ENCODE measurements at regions not wholly inside any gene's neighbourhood (a gene's known extent, or its start where the extent isn't known, plus 50 kb on each side); places are given as distances from the start of the nearest gene placed in this dataset.
A peak's percentile ranks its signal among the peaks of the same experiment; 100 is the strongest.

DNA sequence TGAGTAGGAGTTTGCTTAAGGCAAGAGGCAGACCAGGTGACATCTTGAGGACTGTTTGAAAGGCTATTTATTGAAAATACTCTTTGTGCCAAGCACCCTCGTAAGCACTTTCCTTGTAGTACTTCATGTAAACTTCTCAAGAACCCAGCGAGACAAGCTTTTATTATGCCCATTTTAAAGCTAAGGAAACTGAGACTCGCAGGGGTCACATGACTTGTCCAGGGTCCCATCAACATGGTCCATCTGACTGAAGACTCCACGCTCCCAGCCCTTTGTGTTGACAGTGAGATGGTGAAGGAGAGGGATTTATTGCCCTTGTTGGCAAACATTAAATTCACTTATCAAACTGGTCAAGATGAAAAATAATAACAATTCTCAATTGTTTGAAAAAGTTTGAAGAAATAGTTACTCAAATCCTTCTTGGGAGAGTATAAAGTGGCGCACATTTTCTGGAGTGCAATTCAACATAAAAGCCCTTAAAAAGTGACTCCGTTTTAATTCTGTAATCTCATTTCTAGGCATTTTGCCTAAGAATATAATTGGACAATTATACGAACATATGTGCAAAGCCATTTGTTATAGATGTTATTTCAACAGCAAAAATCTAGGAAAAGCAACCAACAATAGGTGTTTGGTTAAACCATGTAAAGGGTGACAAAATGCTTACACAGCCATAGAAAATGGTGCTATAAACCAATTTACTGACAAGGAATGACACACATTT, 270.5 kb upstream of the NCKAP5 start:
- DNase-seq (ENCODE audit: low spot score) = no peak

DNA sequence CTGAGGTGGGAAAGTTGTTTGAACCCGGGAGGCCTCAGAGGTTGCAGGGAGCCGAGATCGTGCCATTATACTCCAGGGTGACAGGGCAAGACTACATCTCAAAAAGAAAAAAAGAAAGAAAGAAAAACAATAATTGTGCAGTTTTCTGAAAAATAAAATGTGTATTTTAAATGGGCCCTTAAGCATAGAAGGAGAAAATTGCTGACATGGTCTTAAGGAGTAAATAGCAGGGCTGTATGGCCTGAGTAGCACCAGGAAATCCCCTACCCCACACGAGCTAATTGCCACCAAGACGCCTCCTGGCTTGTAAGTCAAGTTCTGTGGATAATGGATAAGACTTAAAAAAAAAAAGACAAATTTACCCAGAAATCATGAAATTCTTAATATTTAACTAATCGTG, 271.4 kb upstream of the NCKAP5 start:
- no peak for DNase-seq (ENCODE audit: low spot score)

DNA sequence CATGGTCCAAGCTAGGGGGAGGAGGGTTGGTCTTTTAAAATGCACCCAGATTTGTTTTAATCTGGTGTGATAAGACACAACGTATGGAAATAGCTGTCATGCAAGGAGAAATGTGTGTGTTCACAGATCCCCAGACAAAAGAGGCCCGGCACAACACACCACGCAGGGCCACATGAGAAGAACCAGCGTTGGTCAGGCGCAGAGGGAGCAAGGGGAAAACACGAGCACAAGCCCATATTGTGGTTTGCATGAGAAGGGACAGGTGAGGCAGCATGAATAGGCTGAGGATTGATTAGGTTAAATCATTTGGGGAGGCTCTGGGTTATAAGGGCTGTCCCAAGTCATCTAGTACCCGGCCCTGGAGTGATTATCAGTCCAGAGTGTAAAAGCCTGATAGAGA, 272.5 kb upstream of the NCKAP5 start:
- no peak for DNase-seq (ENCODE audit: low spot score)

DNA sequence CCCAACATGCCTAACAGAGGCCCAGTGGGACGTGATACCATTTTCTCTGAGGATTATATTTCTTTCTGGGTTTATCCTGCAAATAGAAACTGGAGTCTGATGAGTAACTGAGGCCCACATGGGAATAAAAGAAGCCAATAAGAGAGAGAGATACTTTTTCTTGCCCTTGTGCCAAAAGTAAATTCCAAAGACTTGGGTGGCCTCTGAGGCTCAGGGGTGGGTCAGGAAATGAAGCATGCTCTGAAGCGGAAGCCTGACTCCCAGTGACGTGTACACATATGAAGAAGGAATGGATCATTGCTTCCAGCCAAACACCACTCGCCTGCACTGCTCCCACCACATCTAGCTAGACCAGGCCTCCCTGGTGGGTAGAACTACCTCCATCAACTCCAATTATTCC, 273.6 kb upstream of the NCKAP5 start:
- DNase-seq (ENCODE audit: low spot score) = no peak

DNA sequence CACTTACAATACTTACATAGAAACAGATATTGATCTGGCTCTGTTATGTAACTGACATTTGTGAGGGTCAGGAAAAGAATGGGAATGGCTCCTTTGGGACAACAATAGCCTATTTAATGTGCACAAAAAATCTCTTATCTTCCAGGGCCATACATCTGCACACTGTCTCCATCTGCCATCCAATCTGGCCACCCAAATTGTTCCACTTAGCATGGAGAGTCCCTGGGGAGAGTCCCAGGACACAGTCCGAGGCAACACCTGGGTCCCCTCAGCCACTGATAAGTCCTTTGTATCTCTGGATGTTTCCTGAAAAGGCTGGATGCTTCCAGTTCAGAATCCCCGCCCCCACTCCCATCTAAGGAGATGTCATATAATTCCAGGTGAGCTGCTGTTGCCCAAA, 274.2 kb upstream of the NCKAP5 start:
- DNase-seq (ENCODE audit: low spot score) = no peak

DNA sequence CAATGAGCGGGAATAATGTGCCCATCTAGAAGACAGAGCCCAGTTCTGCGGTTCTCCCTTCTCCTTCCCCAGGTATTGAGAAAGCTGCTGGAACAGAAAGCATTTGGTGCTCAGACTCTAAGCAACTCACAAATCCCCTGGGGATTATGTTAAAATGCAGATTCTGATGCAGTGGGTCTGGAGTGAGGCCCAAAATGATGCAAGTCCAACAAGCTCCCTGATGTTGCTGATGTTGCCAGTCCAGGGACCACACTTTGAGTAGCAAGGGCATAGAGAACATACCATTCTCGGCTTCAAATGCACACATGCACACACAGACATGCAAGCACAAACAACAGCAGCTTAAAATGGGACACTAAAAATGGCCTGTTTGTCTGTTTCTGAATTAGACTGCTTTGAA, 274.8 kb upstream of the NCKAP5 start:
- no peak for DNase-seq (ENCODE audit: low spot score)

DNA sequence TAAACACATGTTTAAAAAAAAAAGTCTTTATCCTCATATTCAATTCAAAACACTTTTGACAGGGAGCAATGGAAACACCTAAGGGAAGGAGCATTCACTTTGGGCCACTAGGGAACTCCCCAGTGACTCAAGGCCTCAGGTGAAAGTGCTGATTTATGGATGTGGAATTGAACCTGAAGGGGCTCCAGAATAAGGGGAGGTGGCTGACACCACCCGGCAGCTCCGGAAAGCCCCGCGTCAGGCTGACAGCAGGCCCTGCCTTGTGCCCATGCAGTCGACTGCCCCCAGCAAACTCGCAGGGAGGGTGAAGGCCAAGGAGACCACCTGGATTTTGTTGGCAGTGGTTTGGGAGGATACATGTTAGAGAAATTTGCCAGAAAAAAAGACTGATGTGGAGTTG, 275.3 kb upstream of the NCKAP5 start:
- no peak for DNase-seq (ENCODE audit: low spot score)

DNA sequence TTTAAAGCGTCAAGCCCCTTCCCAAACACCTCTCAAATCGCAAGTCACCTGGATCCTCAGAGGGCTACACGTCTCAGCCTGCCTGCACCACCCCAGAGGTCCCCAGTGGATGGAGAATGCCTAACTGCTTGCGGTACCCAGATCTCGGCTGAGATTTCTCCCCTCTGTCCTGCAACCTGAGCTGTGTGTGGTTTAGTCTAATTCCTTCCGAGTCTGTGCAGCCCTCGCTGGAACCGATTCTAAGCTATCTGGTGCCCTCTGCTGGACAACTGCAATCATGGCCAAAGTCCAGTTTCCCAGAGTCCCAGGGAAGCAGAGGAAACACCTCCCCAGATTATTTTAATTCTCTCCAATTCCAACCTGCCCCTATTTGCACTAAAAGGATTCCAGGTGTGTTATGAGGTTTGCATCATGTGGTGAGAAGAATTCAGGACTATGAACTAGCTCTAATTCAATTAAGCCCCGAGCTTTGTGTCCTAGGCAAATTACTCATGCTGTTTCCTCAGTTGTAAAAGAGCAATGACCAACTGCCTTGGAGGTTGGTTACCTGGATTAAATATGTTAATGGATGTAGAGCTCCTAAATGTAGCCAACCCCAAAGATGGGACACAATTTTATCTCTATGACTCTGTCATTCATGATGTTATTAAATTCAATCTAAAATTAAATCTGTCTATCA, 276.1 kb upstream of the NCKAP5 start:
- DNase-seq (ENCODE audit: low spot score) = peak; percentile 37

DNA sequence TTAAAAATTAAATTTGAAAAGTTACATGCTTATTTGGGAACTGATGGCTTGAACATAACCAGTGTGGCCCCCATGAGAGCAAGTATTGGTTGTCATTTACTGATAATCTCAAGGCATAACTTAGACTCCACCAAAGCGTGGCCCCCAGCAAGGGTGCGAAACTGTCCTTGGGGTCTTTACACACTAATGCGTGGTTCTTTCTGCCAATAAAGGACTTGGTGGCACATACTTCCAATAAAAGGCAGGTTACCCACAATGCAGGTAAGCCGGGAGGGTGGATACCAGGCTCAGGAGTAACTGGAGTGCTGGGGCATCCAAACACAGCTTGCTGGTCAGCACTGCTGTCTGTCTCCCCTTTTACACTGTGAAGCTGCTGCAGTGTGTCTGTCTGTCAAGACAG, 278.2 kb upstream of the NCKAP5 start:
- no peak for DNase-seq (ENCODE audit: low spot score)

DNA sequence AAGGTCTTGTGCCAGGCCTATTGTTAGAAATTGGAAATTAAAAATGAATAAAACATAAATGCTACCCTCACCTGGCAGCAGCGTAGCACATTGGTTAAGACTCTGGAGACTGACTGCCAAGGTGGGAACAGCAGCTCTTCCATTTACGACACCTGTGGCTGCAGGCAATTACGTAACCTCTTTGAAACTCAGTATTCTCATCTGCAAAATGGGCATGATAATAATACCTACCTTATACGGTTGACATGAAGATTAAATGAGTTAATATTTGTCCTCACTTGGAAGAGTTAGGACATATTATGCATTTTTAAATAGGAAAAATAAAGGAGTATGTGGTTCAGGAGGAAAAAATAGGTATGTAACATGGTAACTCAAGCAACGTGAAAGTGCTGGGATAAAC, 279.3 kb upstream of the NCKAP5 start:
- no peak for DNase-seq (ENCODE audit: low spot score)

DNA sequence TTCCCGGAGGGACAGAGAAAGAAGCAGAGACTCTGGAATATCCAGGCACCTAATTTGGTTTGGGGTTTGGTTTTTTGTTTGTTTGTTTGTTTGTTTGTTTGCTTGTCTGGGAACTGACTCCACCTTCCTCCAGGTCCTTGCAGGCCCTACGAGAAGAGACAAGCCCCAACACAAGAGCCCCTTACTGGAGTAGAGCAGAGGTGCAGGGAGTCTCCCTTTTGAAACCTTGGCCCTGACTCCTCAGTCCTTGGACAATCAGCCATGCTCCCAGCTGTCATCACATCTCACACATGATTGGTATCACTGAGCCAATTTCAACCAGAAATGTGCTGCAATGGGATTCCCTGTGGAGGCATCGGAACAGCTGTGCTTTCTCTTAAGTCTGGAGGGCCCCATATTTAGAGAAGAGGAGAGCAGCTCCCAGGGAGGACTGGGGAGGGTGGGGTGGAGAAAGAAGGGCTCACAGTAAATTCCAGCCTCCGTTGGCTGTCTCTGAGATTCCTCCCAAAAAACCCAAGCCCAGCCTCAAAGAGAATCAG, 279.9 kb upstream of the NCKAP5 start:
- DNase-seq (ENCODE audit: low spot score) = no peak

DNA sequence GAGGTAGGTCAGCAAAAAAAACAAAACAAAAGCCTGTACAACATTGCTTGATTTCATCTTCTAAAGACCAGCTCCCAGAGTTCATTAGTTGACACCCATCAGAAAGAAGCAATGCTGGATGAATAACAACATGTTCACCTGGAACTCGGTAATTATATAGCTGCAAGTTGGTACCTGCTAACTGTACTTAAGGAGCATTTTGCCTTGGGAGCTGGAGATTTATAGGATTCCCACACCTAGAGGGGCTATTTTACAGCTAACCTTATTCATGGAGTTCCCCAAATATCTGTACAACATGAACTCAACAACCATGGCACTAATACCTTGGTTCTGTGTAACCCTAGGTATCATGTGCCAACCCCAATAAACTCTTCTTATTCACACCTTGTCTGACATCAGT, 281.1 kb upstream of the NCKAP5 start:
- DNase-seq (ENCODE audit: low spot score) = no peak

DNA sequence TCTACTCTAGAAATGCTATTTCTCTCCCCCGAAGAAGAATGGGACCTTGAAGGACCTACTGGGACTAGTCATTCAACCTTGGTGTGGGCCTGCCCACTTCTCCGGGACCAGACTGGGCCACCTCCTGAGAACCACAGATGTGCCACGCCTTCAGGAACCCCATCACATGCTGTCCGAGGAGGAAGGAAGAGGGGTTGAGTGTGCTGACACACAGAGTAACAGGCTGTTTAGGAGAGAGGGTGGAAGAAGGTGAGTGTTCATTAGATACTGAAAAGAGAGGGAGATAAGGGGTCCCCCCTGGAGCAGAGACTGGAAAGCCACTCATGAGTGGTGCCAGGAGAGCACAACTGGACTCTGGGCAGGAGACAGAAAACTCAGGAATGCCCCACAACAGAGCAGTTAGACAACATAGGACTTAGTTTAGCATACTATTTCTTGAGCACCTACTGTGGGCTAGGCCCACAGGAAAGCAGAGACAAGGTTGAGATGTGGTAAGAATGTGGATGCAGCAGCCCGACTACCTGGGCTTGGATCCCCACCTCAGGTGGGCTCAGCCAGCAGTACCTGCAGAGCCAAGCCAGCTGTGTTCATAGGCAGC, 286.4 kb upstream of the NCKAP5 start:
- no peak for DNase-seq (ENCODE audit: low spot score)

DNA sequence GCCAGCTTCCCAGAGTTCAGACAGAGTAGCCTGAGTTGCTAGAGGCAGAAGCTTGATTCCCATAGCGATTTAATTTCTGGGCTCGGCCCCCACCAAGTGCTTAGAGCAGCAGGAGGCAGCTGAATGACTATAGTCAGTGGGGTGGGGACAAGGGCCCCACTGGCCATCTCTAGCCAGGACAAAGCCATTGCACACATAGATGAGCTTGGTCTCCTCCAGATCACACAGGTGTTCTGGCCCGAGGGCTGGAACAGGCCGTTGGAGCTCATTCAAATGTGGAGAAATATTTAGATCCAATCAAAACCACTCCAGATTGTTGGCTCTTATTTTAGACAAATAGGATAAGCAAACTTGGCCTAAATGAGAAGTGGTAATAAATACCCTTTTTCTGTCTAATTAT, 287.3 kb upstream of the NCKAP5 start:
- DNase-seq (ENCODE audit: low spot score) = no peak

DNA sequence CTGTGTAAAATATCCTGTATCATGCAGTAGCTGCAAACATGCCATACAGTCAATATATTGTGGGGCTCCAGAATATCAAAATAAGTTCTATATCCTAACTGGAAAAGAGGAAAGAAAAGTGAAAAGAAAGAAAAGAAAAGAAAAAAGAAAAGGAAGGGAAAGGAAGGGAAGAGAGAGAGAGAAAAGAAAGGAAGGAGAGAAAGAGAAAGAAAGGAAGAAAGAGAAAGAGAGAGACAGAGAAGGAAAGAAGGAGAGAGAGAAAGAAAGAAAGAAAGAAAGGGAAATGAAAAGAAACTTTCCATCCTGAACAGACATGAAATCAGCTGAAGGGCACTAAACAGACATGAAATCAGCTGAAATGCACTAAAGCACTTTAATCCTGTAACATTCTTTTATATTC, 288.4 kb upstream of the NCKAP5 start:
- DNase-seq (ENCODE audit: low spot score) = no peak

DNA sequence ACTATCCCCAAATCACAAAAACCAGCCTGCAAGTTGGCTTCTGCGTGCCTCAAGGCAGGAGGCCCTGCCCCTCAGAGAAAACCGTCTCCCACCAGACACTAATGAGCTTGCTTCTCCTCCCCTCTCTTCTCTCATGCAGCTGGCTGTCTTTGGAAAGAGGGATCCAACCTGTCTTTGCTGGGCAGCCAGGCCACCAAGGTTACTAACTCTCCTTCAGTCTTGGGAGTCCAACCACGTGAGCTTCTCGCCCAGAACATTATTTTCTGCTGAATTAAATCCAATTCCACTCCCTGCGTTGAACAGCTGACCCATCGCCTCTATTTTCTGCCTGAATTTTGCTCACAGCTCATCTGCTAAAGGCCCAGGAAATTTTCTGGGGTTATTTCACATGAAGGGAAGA, 291.3 kb upstream of the NCKAP5 start:
- DNase-seq (ENCODE audit: low spot score) = no peak

DNA sequence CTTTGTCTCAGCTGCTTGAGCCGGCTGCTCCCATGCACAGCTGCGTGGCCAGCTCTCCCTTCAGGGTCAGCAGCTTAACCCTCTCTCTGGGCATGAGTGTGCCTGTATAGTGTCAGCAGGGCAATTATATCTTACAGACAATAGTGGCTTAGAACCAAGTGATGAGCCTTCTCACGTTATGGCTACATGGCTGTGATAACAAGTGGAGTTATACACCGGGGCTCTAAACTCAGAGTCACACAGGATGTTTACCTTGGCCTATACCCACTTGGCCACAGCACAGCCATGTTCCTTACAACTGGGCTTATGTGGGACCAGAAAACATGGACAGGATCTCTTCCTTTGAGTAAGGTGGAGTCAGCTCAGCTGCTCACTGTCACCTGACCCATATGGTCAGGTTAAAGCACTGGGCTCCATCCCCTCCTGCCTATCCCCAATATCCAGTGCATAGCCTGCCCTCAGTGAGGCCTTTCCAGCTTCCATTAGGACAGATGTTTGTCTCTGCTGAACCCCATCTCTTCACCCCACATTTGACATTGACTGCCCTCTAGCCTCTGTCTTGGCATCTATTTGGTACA, 294.2 kb upstream of the NCKAP5 start:
- DNase-seq (ENCODE audit: low spot score) = no peak

DNA sequence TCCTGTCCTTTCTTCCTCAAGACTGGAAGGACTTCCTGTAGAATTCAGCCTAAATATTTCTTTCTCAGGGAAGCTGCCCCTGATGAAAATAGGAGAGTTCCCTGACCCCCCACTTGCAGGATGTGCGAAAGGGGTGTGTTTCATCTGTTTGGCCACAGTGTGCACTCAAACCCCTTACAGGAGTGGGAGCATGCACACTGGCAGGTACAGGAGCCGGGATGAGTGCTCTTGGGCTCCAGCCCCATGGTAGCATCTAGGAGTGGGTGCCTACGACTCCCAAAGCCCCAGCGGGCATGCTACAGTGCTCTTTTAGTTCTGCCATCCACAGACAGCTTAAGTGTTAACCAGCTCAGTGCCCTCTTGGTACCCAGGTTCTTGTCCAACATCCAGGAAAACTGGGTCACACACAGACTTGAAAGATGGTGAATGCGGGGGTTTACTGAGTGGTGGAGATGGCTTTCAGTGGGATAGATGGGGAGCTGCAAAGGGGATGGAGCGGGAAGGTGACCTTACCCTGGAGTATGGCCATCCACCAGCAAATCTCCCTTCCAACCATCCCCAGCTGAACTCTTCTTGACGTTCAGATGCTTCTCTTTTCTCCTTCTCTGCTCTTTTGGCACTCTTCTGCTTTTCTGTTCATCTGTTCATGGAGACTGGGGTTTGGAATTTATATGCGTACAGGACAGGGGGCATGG, 295.0 kb upstream of the NCKAP5 start:
- DNase-seq (ENCODE audit: low spot score) = no peak

DNA sequence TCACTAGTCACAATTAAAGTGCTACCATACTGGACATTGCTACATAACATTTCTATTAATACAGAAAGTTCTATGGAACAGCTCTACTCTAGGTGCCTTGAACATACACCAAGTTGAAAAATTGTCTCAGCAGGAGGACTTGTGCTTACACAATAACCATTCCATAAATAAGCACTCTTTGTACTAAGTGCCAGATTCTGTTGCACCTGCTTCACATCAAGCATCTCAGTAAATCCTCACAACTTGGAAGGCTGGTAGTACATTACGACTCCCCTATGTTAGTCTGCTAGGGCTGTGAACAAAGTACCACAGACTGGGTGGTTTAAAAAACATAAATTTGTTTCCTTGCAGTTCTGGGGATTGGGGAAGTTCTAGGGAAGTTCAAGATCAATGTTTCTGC, 296.9 kb upstream of the NCKAP5 start:
- DNase-seq (ENCODE audit: low spot score) = no peak

DNA sequence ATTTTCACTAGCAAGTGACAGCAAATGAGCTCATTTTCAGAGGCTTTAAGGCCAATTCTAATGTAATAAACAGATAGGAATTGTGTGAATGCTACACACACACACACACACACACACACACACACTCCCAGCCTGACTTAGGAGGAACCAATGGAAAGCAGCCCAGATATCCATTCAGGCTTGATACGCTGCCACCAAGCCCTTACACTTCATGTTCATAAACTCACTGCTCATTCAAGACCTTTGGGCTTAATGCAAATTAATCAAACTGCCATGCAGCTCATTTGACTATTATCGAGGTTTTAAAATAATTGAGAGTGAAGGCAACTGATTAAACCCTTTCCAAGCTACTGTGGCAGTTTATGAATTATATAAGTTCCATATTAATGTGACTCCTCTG, 298.9 kb upstream of the NCKAP5 start:
- DNase-seq (ENCODE audit: low spot score) = no peak

DNA sequence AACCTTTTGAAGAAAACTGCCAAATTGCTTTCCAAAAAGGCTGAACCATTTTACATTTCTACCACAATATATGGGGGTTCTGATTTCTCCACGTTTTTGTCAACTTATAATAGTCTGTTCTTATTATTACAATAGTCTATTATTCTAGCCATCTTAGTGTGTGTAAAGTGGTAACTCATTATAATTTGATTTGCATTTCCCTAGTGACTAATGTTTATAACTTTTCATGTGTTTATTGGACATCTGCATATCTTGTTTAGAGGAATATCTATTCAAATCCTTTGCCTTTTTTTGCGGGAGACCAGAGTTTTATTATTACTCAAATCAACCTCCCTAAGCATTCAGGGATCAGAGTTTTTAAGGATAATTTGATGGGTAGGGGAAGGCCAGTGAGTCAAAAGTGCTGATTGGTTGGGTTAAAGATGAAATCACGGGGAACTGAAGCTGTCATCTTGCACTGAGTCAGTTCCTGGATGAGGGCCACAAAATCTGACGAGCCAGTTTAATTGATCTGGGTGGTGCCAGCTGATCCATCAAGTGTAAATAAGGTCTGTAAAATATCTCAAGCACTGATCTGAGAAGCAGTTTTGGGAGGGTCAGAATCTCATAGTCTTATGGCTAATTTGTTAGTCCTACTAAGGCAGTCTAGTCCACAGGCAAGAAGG, 303.4 kb upstream of the NCKAP5 start:
- DNase-seq (ENCODE audit: low spot score) = no peak

DNA sequence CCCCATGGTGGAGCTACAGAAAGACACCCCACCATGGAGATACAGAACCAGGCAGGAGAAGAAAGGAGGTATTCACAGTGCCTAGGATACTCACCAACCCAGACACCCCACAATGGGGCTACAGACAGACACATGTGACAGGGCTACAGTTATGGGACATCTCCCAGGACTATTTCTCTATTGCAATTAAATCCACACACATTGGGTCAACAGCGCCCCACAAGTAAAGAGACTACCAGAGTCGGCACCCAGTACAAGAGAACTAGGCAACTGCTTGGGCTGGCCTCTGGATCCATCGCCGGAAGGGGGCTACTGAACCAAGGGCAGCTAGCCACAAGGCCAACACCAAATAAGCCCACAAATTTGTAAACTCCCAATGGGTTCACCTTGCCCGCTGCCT, 310.1 kb upstream of the NCKAP5 start:
- no peak for DNase-seq (ENCODE audit: low spot score)

All from hematopoietic multipotent progenitor cell treated with erythropoietin and hydrocortisone succinate and interleukin-3 and kit ligand, for 15 days (in vitro differentiated cells).